Upper lobe of left lung (tissue), 6 donors: ENCODE measurements at regions not wholly inside any gene's neighbourhood (a gene's known extent, or its start where the extent isn't known, plus 50 kb on each side); places are given as distances from the start of the nearest gene placed in this dataset.
"Not testable (repeated sequence)": the region's sequence is repeated elsewhere in the genome, so short reads cannot be mapped to it uniquely, and the experiment has no call there.

ENCODE experiments used
- ATAC-seq, 2 donors: fragments of 200-7000 bp; cut with Tn5 transposase; one replicate each; pipeline ENCODE4 v1.9.1; 2022; ENCODE audit warnings: mild to moderate bottlenecking in 2 of 2, moderate library complexity in 2 of 2; ENCODE audit not compliant: low FRiP score in 2 of 2
- DNase-seq, 2 donors: peaks; one replicate each; pipeline ENCODE4 v3.0.0-alpha.2; 2019 to 2020
- H3K27ac ChIP-seq, 4 donors: fragments of 200-600 bp; sonication (generic); one replicate each; pipeline ENCODE4 v1.5.1; 2016 to 2019
- H3K27me3 ChIP-seq, 4 donors: fragments of 200-600 bp; sonication (generic); one replicate each; pipeline ENCODE4 v1.5.1; 2017 to 2019
- H3K36me3 ChIP-seq, 4 donors: fragments of 200-600 bp; sonication (generic); one replicate each; pipeline ENCODE4 v1.5.1; 2016 to 2019
- H3K4me1 ChIP-seq, 4 donors: fragments of 200-600 bp; sonication (generic); one replicate each; pipeline ENCODE4 v1.5.1; 2018 to 2019
- H3K4me3 ChIP-seq, 4 donors: fragments of 200-600 bp; sonication (generic); one replicate each; pipeline ENCODE4 v1.5.1; 2017 to 2019; ENCODE audit warnings: mild to moderate bottlenecking in 2 of 4, moderate library complexity in 1 of 4
- H3K9me3 ChIP-seq, 4 donors: fragments of 200-600 bp; sonication (generic); one replicate each; pipeline ENCODE4 v1.5.1; 2018 to 2019
- EP300 ChIP-seq, 4 donors: sonication (generic); formaldehyde crosslinking; IDR thresholded peaks; one replicate each; pipeline ENCODE4 v1.5.1; 2017; ENCODE audit warnings: antibody characterized with exemption in 4 of 4, control low read depth in 2 of 4
- POLR2A ChIP-seq, 4 donors: fragments of 450-650 bp; IDR thresholded peaks; one replicate each; pipeline ENCODE4 v1.5.1; 2016 to 2017; ENCODE audit warnings: antibody characterized with exemption in 4 of 4, mild to moderate bottlenecking in 2 of 4
- POLR2AphosphoS5 ChIP-seq, 2 donors: sonication (generic); formaldehyde crosslinking; IDR thresholded peaks; one replicate each; pipeline ENCODE4 v1.5.1; 2017; ENCODE audit warnings: antibody characterized with exemption in 2 of 2
- WGBS, 2 donors: methylation state at CpG; one replicate each; pipeline ENCODE4 v1.1.5; 2017 to 2018; 5-methylcytosine and 5-hydroxymethylcytosine counted together
- TF ChIP-seq, protein P1 (sequence below), 6 experiments: fragments of 450-650 bp in 4 of 6; fragments of 200-600 bp in 2 of 6; sonication (generic) in 2 of 6; IDR thresholded peaks; one replicate each; pipeline ENCODE4 v1.5.1; 2016 to 2019; ENCODE audit warnings: antibody characterized with exemption in 6 of 6
- donor health status: DM: no; HTN: no; CAD: no; lungs with moderate emphysema.
- donor health status: DM: no; HTN: yes; CAD: no; lungs with severe emphysema.

DNA sequence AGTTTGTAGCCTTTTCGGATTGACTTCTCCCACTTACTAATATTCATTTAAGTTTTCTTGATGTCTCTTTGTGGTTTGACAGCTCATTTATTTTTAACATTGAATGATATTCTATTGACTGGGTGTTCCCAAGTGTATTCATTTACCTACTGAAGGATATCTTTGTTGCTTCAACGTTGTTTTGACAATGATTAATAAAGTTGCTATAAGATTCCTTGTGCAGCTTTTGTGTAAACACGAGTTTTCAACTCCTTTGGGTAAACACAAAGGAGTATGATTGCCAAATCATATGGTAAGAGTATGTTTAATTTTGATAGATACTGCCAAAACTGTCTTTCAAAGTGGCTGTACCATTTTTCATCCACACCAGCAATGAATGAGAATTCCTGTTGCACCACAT lies 1200.9 kb downstream of the DSC3 start:
- 13 to 24% methylated on average over 3 of the region's 3 CpGs for WGBS, 2 donors
- TF ChIP-seq, protein P1, sequence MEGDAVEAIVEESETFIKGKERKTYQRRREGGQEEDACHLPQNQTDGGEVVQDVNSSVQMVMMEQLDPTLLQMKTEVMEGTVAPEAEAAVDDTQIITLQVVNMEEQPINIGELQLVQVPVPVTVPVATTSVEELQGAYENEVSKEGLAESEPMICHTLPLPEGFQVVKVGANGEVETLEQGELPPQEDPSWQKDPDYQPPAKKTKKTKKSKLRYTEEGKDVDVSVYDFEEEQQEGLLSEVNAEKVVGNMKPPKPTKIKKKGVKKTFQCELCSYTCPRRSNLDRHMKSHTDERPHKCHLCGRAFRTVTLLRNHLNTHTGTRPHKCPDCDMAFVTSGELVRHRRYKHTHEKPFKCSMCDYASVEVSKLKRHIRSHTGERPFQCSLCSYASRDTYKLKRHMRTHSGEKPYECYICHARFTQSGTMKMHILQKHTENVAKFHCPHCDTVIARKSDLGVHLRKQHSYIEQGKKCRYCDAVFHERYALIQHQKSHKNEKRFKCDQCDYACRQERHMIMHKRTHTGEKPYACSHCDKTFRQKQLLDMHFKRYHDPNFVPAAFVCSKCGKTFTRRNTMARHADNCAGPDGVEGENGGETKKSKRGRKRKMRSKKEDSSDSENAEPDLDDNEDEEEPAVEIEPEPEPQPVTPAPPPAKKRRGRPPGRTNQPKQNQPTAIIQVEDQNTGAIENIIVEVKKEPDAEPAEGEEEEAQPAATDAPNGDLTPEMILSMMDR (IDR thresholded peaks at IDR 0.05), result no peak
- TF ChIP-seq POLR2A (IDR thresholded peaks at IDR 0.05) (no peak), POLR2AphosphoS5 (IDR thresholded peaks at IDR 0.05) (no peak), EP300 (IDR thresholded peaks at IDR 0.05) (no peak)

GRCh38 chr18:29840089-29840488 lies 1202.5 kb downstream of the DSC3 start:
- Histone ChIP-seq H3K4me1 (no peaks in the 10 kb centered on the region), H3K27ac (no peak overlapping the region), H3K36me3 (no peaks in the 10 kb centered on the region), H3K27me3 (no peaks in the 10 kb centered on the region), H3K4me3 (no peak overlapping the region), H3K9me3 (no peaks in the 10 kb centered on the region)
- TF ChIP-seq EP300 (IDR thresholded peaks at IDR 0.05), result no peak
- TF ChIP-seq, protein P1 (IDR thresholded peaks at IDR 0.05), result no peak
- TF ChIP-seq POLR2A (IDR thresholded peaks at IDR 0.05), result no peak
- no peak for TF ChIP-seq POLR2AphosphoS5 (IDR thresholded peaks at IDR 0.05)
- no peak for ATAC-seq
- no peak for DNase-seq

More for the DNA sequence above, 1200.9 kb downstream of the DSC3 start:
- Histone ChIP-seq H3K27ac (no peak overlapping the region), H3K9me3 (no peaks in the 10 kb centered on the region), H3K36me3 (no peaks in the 10 kb centered on the region), H3K4me3 (no peak overlapping the region), H3K27me3 (no peaks in the 10 kb centered on the region), H3K4me1 (no peaks in the 10 kb centered on the region)
- DNase-seq (no peak), ATAC-seq (no peak)

DNA sequence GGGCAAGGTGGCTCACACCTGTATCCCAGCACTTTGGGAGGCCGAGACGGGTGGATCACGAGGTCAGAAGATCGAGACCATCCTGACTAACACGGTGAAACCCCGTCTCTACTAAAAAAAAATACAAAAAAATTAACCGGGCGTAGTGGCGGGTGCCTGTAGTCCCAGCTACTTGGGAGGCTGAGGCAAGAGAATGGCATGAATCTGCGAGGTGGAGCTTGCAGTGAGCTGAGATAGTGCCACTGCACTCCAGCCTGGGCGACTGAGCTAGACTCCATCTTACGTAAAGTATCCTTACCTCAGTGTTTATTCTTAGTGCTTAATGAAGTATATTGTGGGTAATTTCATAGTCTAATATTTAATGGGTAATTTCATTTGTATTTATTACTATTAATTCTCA lies 1203.6 kb downstream of the DSC3 start:
- DNase-seq, H3K27ac ChIP-seq, H3K27me3 ChIP-seq, H3K9me3 ChIP-seq, H3K4me3 ChIP-seq, ATAC-seq, H3K4me1 ChIP-seq, H3K36me3 ChIP-seq: not testable (repeated sequence)
- 84 to 91% methylated on average over 12 of the region's 12 CpGs for WGBS, 2 donors

DNA sequence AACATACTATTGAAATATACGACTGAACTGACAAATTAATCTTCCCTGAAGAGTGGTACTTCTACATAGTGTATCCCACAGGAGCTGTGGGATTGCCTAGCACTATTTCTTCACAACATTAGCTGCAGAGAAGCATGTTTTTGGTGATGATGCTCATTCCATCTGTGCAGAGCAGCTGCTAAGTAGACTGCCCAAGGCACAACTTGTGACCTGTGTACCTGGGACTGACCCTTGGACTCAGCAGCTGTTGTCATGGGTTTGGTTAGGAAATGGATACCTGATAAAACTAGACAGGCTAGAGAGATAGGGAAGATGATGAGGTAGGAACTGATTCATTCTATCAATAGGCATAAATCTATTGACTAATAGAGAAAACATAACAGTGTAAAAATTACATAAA lies 1204.0 kb downstream of the DSC3 start:
- H3K9me3 ChIP-seq, result no peaks in the 10 kb centered on the region
- ATAC-seq (no peak), DNase-seq (no peak)
- no peaks in the 10 kb centered on the region for H3K27me3 ChIP-seq
- TF ChIP-seq EP300 (IDR thresholded peaks at IDR 0.05) (no peak), POLR2AphosphoS5 (IDR thresholded peaks at IDR 0.05) (no peak), POLR2A (IDR thresholded peaks at IDR 0.05) (no peak)
- TF ChIP-seq, protein P1 (IDR thresholded peaks at IDR 0.05), result no peak
- no peaks in the 10 kb centered on the region for H3K4me1 ChIP-seq
- no peaks in the 10 kb centered on the region for H3K36me3 ChIP-seq
- no peak overlapping the region for H3K4me3 ChIP-seq
- no peak overlapping the region for H3K27ac ChIP-seq
- WGBS, 2 donors, result 88 to 89% methylated on average over 1 of the region's 1 CpG

DNA sequence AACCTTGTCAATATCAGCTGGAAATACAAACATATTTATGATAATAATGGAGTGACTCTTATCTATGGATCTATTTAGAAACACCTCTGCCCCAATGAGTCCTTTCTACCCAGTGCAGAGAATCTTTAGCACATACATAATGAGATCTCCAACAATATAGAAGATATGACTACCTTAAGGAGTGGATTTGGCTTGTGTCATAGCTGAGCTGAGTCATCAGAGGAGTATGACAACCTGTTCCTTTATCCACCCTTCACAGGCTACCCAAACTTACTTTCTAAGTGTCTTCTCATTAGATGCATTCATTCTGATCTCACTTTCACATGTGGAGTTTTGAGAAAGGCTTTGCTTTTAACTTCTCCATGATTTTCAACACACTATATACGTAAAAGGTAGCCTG lies 1218.9 kb downstream of the DSC3 start:
- no peak overlapping the region for H3K27ac ChIP-seq
- ATAC-seq (no peak), DNase-seq (no peak)
- 84 to 86% methylated on average over 1 of the region's 1 CpG for WGBS, 2 donors
- TF ChIP-seq POLR2AphosphoS5 (IDR thresholded peaks at IDR 0.05) (no peak), POLR2A (IDR thresholded peaks at IDR 0.05) (no peak), EP300 (IDR thresholded peaks at IDR 0.05) (no peak)
- TF ChIP-seq, protein P1 (IDR thresholded peaks at IDR 0.05), result no peak
- H3K36me3 ChIP-seq, result no peaks in the 10 kb centered on the region
- H3K27me3 ChIP-seq, result no peaks in the 10 kb centered on the region
- no peaks in the 10 kb centered on the region for H3K4me1 ChIP-seq
- no peaks in the 10 kb centered on the region for H3K9me3 ChIP-seq
- H3K4me3 ChIP-seq, result no peak overlapping the region
